SK-N-SH treated with all-trans-retinoic acid at 6 μM for 48 hours (cell line): ENCODE measurements at regions not wholly inside any gene's neighbourhood (a gene's known extent, or its start where the extent isn't known, plus 50 kb on each side); places are given as distances from the start of the nearest gene placed in this dataset.

Source experiments
- ATAC-seq: fragments of 200-7000 bp; cut with Tn5 transposase; 3 replicates; pipeline ENCODE4 v1.9.1; 2020; ENCODE audit warnings: mild to moderate bottlenecking, moderate library complexity
- ARNTL ChIP-seq: fragments of 450-650 bp; formaldehyde crosslinking; IDR thresholded peaks from 2 replicates; pipeline ENCODE4 v1.5.0; 2020; ENCODE audit warnings: low read depth, mild to moderate bottlenecking, moderate library complexity, borderline replicate concordance
- BACH2 ChIP-seq: fragments of 250-450 bp; sonication (Bioruptor Pico); IDR thresholded peaks from 2 replicates; pipeline ENCODE4 v1.9.0; 2021; ENCODE audit warnings: mild to moderate bottlenecking, borderline replicate concordance
- ESRRG ChIP-seq: fragments of 250-450 bp; sonication (Bioruptor Pico); IDR thresholded peaks from 2 replicates; pipeline ENCODE4 v1.6.1; 2021; ENCODE audit warnings: mild to moderate bottlenecking
- GLIS3 ChIP-seq: fragments of 250-450 bp; sonication (Bioruptor Pico); IDR thresholded peaks from 2 replicates; pipeline ENCODE4 v1.5.0; 2020; ENCODE audit warnings: mild to moderate bottlenecking, moderate library complexity
- ISL1 ChIP-seq: fragments of 250-450 bp; sonication (Bioruptor Pico); IDR thresholded peaks from 2 replicates; pipeline ENCODE4 v2.1.2; 2022; ENCODE audit warnings: mild to moderate bottlenecking, moderate library complexity
- OSR1 ChIP-seq: fragments of 250-450 bp; sonication (Bioruptor Pico); IDR thresholded peaks from 2 replicates; pipeline ENCODE4 v1.8.0; 2022; ENCODE audit warnings: moderate library complexity, mild to moderate bottlenecking, inconsistent platforms
- PPARA ChIP-seq: fragments of 250-450 bp; sonication (Bioruptor Pico); IDR thresholded peaks from 2 replicates; pipeline ENCODE4 v1.5.0; 2020; ENCODE audit warnings: mild to moderate bottlenecking, borderline replicate concordance
- RARB ChIP-seq: fragments of 250-450 bp; sonication (Bioruptor Pico); IDR thresholded peaks from 2 replicates; pipeline ENCODE4 v1.8.0; 2021; ENCODE audit warnings: mild to moderate bottlenecking, moderate library complexity
- SNAI2 ChIP-seq: fragments of 250-450 bp; sonication (Bioruptor Pico); IDR thresholded peaks from 2 replicates; pipeline ENCODE4 v1.5.0; 2020; ENCODE audit warnings: mild to moderate bottlenecking, moderate library complexity
- TCF4 ChIP-seq: fragments of 250-450 bp; sonication (Bioruptor Pico); IDR thresholded peaks from 2 replicates; pipeline ENCODE4 v1.8.0; 2021; ENCODE audit warnings: mild to moderate bottlenecking, moderate library complexity, borderline replicate concordance
- ZC3H10 ChIP-seq: fragments of 250-450 bp; sonication (Bioruptor Pico); IDR thresholded peaks from 2 replicates; pipeline ENCODE4 v1.5.1; 2021; ENCODE audit warnings: mild to moderate bottlenecking, moderate library complexity
- ZFP30 ChIP-seq: fragments of 450-650 bp; formaldehyde crosslinking; IDR thresholded peaks from 2 replicates; pipeline ENCODE4 v1.5.0; 2022; ENCODE audit warnings: mild to moderate bottlenecking, moderate library complexity
- ZNF565 ChIP-seq: fragments of 450-650 bp; formaldehyde crosslinking; conservative IDR thresholded peaks from 2 replicates; pipeline ENCODE4 v1.5.0; 2020; ENCODE audit warnings: low read depth, mild to moderate bottlenecking, moderate library complexity
- ZNF8 ChIP-seq: fragments of 450-650 bp; formaldehyde crosslinking; IDR thresholded peaks from 2 replicates; pipeline ENCODE4 v1.5.0; 2020; ENCODE audit warnings: mild to moderate bottlenecking, moderate library complexity
- TF ChIP-seq, protein P1 (sequence below): fragments of 250-450 bp; sonication (Bioruptor Pico); IDR thresholded peaks from 2 replicates; pipeline ENCODE4 v1.8.0; 2020; ENCODE audit warnings: mild to moderate bottlenecking, moderate library complexity, borderline replicate concordance
- TF ChIP-seq, protein P2 (sequence below): fragments of 250-450 bp; sonication (Bioruptor Pico); IDR thresholded peaks from 2 replicates; pipeline ENCODE4 v1.5.1; 2020; ENCODE audit warnings: low read depth, mild to moderate bottlenecking, moderate library complexity
- TF ChIP-seq, protein P3 (sequence below): fragments of 250-450 bp; sonication (Bioruptor Pico); IDR thresholded peaks from 2 replicates; pipeline ENCODE4 v1.8.0; 2021; ENCODE audit warnings: low read depth, mild to moderate bottlenecking, moderate library complexity, borderline replicate concordance
- TF ChIP-seq, protein P4 (sequence below): fragments of 250-450 bp; sonication (Bioruptor Pico); IDR thresholded peaks from 2 replicates; pipeline ENCODE4 v1.5.0; 2020; ENCODE audit warnings: mild to moderate bottlenecking, moderate library complexity

DNA sequence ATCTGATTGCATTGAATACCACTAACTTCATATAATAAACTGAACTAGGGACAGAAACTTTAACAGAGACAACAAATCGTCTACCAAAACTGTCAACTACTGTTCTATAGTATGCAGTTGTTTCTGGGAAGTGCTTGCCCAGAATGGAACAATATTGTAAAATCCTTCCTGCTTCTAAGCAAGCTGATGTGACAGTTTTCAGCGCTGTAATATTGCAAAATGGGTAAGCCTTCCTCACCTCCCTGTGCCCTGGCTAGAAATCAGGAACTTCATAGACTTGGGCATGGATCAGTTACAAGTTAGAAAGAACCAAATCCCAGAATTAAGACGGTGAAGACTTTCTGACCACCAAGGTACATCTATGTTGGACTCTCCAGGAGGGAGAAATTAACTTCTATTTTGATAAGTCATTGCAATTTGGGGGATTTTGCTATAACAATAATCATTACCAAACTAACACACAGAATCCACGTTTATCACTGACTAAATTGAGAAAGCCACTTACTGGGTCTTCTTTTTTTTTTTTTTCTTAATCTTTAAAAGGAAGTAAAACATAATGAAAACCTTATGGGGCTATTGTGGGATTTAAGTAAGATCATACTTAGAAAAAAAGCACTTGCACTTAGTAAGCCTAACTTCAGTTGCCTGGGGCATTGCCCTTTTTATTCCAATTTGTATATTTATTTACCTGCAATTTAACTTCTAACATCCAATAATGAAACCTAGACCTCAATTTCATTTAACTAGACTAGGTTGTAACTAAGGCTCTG lies 261.5 kb downstream of the TRIB2 start (continued):
- TF ChIP-seq, protein P1, sequence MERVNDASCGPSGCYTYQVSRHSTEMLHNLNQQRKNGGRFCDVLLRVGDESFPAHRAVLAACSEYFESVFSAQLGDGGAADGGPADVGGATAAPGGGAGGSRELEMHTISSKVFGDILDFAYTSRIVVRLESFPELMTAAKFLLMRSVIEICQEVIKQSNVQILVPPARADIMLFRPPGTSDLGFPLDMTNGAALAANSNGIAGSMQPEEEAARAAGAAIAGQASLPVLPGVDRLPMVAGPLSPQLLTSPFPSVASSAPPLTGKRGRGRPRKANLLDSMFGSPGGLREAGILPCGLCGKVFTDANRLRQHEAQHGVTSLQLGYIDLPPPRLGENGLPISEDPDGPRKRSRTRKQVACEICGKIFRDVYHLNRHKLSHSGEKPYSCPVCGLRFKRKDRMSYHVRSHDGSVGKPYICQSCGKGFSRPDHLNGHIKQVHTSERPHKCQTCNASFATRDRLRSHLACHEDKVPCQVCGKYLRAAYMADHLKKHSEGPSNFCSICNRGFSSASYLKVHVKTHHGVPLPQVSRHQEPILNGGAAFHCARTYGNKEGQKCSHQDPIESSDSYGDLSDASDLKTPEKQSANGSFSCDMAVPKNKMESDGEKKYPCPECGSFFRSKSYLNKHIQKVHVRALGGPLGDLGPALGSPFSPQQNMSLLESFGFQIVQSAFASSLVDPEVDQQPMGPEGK (CRISPR knock-in tag): no peak
- no peak for TF ChIP-seq SNAI2
- TF ChIP-seq ISL1 (CRISPR knock-in tag): no peak
- no peak for TF ChIP-seq ZFP30 (CRISPR knock-in tag)
- TF ChIP-seq, protein P2, sequence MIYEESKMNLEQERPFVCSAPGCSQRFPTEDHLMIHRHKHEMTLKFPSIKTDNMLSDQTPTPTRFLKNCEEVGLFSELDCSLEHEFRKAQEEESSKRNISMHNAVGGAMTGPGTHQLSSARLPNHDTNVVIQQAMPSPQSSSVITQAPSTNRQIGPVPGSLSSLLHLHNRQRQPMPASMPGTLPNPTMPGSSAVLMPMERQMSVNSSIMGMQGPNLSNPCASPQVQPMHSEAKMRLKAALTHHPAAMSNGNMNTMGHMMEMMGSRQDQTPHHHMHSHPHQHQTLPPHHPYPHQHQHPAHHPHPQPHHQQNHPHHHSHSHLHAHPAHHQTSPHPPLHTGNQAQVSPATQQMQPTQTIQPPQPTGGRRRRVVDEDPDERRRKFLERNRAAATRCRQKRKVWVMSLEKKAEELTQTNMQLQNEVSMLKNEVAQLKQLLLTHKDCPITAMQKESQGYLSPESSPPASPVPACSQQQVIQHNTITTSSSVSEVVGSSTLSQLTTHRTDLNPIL: no peak
- TF ChIP-seq PPARA (CRISPR knock-in tag): no peak
- no peak for TF ChIP-seq RARB
- no peak for TF ChIP-seq ZNF565 (CRISPR knock-in tag)

DNA sequence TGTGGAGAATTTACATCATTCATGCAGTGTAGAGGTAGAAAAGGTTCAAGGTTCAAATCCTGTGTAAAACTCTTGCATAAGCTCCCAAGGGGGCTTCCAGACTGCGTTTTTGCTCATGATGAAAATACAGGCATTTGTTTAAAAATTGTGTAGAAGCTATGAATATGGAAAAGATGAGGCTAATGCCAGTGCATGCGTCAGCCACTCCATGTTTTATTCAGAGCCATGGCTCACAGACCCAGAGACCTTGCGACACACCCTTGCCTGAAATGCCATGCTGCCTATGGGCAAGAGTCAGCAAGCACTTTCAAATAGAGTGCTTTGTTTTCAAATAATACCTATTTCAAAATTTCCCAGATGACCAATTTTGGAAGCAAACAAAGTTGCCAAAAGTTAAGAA lies 262.3 kb downstream of the TRIB2 start:
- TF ChIP-seq GLIS3 (CRISPR knock-in tag): no peak
- no peak for TF ChIP-seq BACH2 (CRISPR knock-in tag)
- TF ChIP-seq, protein P3, sequence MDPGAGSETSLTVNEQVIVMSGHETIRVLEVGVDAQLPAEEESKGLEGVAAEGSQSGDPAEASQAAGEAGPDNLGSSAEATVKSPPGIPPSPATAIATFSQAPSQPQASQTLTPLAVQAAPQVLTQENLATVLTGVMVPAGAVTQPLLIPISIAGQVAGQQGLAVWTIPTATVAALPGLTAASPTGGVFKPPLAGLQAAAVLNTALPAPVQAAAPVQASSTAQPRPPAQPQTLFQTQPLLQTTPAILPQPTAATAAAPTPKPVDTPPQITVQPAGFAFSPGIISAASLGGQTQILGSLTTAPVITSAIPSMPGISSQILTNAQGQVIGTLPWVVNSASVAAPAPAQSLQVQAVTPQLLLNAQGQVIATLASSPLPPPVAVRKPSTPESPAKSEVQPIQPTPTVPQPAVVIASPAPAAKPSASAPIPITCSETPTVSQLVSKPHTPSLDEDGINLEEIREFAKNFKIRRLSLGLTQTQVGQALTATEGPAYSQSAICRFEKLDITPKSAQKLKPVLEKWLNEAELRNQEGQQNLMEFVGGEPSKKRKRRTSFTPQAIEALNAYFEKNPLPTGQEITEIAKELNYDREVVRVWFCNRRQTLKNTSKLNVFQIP (CRISPR knock-in tag): no peak
- TF ChIP-seq ZNF8 (CRISPR knock-in tag): no peak
- TF ChIP-seq, protein P2: no peak
- TF ChIP-seq OSR1 (CRISPR knock-in tag): no peak
- no peak for TF ChIP-seq ARNTL
- TF ChIP-seq ZC3H10: no peak
- TF ChIP-seq, protein P1 (CRISPR knock-in tag): no peak
- no peak for TF ChIP-seq TCF4
- TF ChIP-seq ESRRG (CRISPR knock-in tag): no peak
- ATAC-seq: no peak

DNA sequence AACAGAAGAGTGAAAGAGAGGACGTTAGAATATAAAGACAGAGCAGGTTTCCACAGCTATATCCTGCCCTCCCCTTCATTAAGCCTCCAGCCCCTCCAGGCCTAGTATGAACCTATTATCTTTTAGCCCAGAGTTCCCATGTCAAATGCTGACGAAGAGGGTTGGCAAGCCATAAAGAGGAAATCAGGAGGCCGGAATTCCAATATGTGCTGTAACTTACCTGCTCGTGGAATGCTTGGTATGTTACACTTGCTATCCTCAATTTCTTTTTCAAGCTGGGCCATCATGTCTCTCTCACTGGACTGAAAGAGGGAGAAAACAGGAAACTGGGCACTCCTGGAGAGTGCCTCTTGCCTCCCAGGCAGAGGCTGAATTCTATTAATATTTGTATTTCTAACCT lies 264.1 kb downstream of the TRIB2 start:
- TF ChIP-seq, protein P4, sequence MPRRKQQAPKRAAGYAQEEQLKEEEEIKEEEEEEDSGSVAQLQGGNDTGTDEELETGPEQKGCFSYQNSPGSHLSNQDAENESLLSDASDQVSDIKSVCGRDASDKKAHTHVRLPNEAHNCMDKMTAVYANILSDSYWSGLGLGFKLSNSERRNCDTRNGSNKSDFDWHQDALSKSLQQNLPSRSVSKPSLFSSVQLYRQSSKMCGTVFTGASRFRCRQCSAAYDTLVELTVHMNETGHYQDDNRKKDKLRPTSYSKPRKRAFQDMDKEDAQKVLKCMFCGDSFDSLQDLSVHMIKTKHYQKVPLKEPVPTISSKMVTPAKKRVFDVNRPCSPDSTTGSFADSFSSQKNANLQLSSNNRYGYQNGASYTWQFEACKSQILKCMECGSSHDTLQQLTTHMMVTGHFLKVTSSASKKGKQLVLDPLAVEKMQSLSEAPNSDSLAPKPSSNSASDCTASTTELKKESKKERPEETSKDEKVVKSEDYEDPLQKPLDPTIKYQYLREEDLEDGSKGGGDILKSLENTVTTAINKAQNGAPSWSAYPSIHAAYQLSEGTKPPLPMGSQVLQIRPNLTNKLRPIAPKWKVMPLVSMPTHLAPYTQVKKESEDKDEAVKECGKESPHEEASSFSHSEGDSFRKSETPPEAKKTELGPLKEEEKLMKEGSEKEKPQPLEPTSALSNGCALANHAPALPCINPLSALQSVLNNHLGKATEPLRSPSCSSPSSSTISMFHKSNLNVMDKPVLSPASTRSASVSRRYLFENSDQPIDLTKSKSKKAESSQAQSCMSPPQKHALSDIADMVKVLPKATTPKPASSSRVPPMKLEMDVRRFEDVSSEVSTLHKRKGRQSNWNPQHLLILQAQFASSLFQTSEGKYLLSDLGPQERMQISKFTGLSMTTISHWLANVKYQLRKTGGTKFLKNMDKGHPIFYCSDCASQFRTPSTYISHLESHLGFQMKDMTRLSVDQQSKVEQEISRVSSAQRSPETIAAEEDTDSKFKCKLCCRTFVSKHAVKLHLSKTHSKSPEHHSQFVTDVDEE: 0 out of 2 replicates have a peak, but pooled peaks have one; percentile 19
- TF ChIP-seq OSR1 (CRISPR knock-in tag) (no peak), ZFP30 (CRISPR knock-in tag) (peak; percentile 13; the same call in 1 of the 2 replicates)
- no peak for ATAC-seq
